Stromal cell of bone marrow (primary cell): ENCODE measurements at regions not wholly inside any gene's neighbourhood (a gene's known extent, or its start where the extent isn't known, plus 50 kb on each side); places are given as distances from the start of the nearest gene placed in this dataset.
"Not testable (repeated sequence)": the region's sequence is repeated elsewhere in the genome, so short reads cannot be mapped to it uniquely, and the experiment has no call there.

Experiments used
- DNase-seq: peaks from one replicate; pipeline ENCODE4 v3.0.0-alpha.2; 2012; ENCODE audit warnings: low read depth

- DNase-seq, result no peak
Observed at GRCh38 chr1:96424877-96425276, 296.7 kb upstream of the PTBP2 start.

- DNase-seq, result no peak
Observed at GRCh38 chr1:96425382-96426129, 296.0 kb upstream of the PTBP2 start.

GRCh38 chr1:96427616-96428015 is 294.0 kb upstream of the PTBP2 start:
- DNase-seq, result peak; percentile 14

GRCh38 chr1:96445302-96445701 is 276.3 kb upstream of the PTBP2 start:
- no peak for DNase-seq

GRCh38 chr1:96464066-96464465 is 257.5 kb upstream of the PTBP2 start:
- DNase-seq, result no peak

- no peak for DNase-seq
Observed at GRCh38 chr1:96464522-96464921, 257.1 kb upstream of the PTBP2 start.

GRCh38 chr1:96464991-96465390 is 256.6 kb upstream of the PTBP2 start:
- no peak for DNase-seq

GRCh38 chr1:96465441-96465840 is 256.1 kb upstream of the PTBP2 start:
- peak; percentile 48 for DNase-seq

- no peak for DNase-seq
Observed at GRCh38 chr1:96466842-96467241, 254.7 kb upstream of the PTBP2 start.

GRCh38 chr1:96469726-96470125 is 251.9 kb upstream of the PTBP2 start:
- not testable (repeated sequence) for DNase-seq

- DNase-seq, result no peak
Observed at GRCh38 chr1:96472471-96472870, 249.1 kb upstream of the PTBP2 start.

GRCh38 chr1:96473791-96474434 is 247.7 kb upstream of the PTBP2 start:
- no peak for DNase-seq

GRCh38 chr1:96474985-96475743 is 246.4 kb upstream of the PTBP2 start:
- DNase-seq, result no peak

- no peak for DNase-seq
Observed at GRCh38 chr1:96475903-96476302, 245.7 kb upstream of the PTBP2 start.

- DNase-seq, result no peak
Observed at GRCh38 chr1:96478228-96478627, 243.4 kb upstream of the PTBP2 start.

GRCh38 chr1:96481409-96481808 is 240.2 kb upstream of the PTBP2 start:
- DNase-seq, result no peak

GRCh38 chr1:96482616-96483015 is 239.0 kb upstream of the PTBP2 start:
- DNase-seq, result no peak

GRCh38 chr1:96487394-96487793 is 234.2 kb upstream of the PTBP2 start:
- no peak for DNase-seq

GRCh38 chr1:96487971-96488370 is 233.6 kb upstream of the PTBP2 start:
- no peak for DNase-seq

- DNase-seq, result no peak
Observed at GRCh38 chr1:96488777-96489176, 232.8 kb upstream of the PTBP2 start.

- DNase-seq, result no peak
Observed at GRCh38 chr1:96492236-96492635, 229.3 kb upstream of the PTBP2 start.

- DNase-seq, result no peak
Observed at GRCh38 chr1:96498744-96499340, 222.7 kb upstream of the PTBP2 start.

- DNase-seq, result no peak
Observed at GRCh38 chr1:96508233-96508632, 213.4 kb upstream of the PTBP2 start.
